PFSK-1 (cell line): ENCODE measurements at regions not wholly inside any gene's neighbourhood (a gene's known extent, or its start where the extent isn't known, plus 50 kb on each side); places are given as distances from the start of the nearest gene placed in this dataset.

Experiments
- FOXP2 ChIP-seq: optimal IDR thresholded peaks from 2 replicates; pipeline ENCODE3; 2011; ENCODE audit warnings: borderline replicate concordance, control low read depth, inconsistent platforms; ENCODE audit not compliant: insufficient read depth; ENCODE audit errors: extremely low read length, extremely low read depth
- POLR2AphosphoS5 ChIP-seq: IDR thresholded peaks from 2 replicates; pipeline ENCODE4 v1.6.1; 2012; ENCODE audit warnings: low read depth, mild to moderate bottlenecking, control low read depth, low read length, moderate library complexity
- SIN3A ChIP-seq: IDR thresholded peaks from 2 replicates; pipeline ENCODE4 v1.6.1; 2012; ENCODE audit warnings: mild to moderate bottlenecking, low read length, moderate library complexity, borderline replicate concordance; ENCODE audit not compliant: insufficient read depth
- TAF1 ChIP-seq: IDR thresholded peaks from 2 replicates; pipeline ENCODE4 v1.6.1; 2012; ENCODE audit warnings: low read length, control low read depth, borderline replicate concordance; ENCODE audit not compliant: insufficient read depth
- TF ChIP-seq, protein P1 (sequence below), 2 experiments: IDR thresholded peaks; 2 replicates each; pipeline versions ENCODE4 v1.6.1 to v1.8.0; 2011 to 2012; ENCODE audit warnings: low read depth in 2 of 2, low read length in 2 of 2, control low read depth in 1 of 2, inconsistent platforms in 1 of 2, mild to moderate bottlenecking in 1 of 2, moderate library complexity in 1 of 2; ENCODE audit not compliant: insufficient read depth in 1 of 2

- TF ChIP-seq FOXP2 (no peak), TAF1 (no peak), SIN3A (no peak), POLR2AphosphoS5 (no peak)
- TF ChIP-seq, protein P1, sequence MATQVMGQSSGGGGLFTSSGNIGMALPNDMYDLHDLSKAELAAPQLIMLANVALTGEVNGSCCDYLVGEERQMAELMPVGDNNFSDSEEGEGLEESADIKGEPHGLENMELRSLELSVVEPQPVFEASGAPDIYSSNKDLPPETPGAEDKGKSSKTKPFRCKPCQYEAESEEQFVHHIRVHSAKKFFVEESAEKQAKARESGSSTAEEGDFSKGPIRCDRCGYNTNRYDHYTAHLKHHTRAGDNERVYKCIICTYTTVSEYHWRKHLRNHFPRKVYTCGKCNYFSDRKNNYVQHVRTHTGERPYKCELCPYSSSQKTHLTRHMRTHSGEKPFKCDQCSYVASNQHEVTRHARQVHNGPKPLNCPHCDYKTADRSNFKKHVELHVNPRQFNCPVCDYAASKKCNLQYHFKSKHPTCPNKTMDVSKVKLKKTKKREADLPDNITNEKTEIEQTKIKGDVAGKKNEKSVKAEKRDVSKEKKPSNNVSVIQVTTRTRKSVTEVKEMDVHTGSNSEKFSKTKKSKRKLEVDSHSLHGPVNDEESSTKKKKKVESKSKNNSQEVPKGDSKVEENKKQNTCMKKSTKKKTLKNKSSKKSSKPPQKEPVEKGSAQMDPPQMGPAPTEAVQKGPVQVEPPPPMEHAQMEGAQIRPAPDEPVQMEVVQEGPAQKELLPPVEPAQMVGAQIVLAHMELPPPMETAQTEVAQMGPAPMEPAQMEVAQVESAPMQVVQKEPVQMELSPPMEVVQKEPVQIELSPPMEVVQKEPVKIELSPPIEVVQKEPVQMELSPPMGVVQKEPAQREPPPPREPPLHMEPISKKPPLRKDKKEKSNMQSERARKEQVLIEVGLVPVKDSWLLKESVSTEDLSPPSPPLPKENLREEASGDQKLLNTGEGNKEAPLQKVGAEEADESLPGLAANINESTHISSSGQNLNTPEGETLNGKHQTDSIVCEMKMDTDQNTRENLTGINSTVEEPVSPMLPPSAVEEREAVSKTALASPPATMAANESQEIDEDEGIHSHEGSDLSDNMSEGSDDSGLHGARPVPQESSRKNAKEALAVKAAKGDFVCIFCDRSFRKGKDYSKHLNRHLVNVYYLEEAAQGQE (IDR thresholded peaks at IDR 0.05; ENCODE audit: insufficient read depth in 1 of 2, low read depth in 2 of 2, low read length in 2 of 2) = no peak
Measured at GRCh38 chr3:64917914-64918453, 230.2 kb upstream of the ADAMTS9 start.

DNA sequence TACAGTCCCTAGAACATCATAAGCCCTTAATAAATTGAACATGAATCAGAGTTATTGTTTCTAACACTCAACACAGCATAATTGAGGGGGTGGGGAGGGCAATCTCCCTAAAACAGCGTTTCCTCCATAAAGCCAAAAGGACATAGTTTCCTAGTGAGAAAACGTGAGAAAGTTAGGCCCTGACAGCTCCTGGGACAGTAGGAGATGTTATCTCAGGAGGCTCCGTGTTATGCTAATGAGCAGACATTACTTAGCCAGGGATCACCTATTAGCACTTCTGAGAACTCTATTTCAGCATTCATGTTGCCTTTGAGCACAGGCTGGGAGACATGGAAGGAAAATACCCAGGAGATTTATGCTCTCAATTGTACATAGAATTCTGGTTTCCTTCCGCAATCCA, 229.1 kb upstream of the ADAMTS9 start:
- no peak for TF ChIP-seq FOXP2
- TF ChIP-seq TAF1 = no peak
- TF ChIP-seq POLR2AphosphoS5 = no peak
- TF ChIP-seq, protein P1 (IDR thresholded peaks at IDR 0.05; ENCODE audit: insufficient read depth in 1 of 2, low read depth in 2 of 2, low read length in 2 of 2) = no peak
- no peak for TF ChIP-seq SIN3A

DNA sequence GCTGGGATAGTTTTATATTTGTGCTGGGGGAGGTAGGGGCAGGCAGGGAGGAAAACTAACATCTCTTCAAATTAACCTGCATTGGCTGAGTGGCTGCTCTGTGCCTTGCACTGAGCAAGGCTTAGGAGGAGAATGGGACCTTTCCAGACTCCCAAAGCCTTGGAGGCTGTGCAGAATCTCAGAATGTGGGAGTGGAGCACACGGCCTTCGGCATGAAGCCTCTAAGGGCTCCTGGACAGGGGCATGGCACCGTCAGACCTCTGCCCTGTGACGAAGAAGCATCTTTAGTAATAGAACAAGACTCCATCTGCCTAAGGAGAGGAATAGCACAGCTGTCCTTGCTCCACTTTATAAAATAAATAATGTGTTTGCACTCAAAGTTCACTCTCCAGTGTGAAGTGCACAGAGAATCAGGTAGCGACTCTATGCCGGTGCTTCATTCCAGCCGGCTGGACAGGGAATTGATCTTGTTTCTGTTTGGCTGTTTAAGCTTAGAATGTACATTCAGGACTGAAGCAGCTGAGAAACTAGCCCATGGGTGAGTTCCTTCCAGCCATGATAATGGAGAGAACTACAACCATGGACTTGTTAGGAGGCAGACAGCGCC, 228.5 kb upstream of the ADAMTS9 start:
- TF ChIP-seq, protein P1 (IDR thresholded peaks at IDR 0.05; ENCODE audit: insufficient read depth in 1 of 2, low read depth in 2 of 2, low read length in 2 of 2) = no peak
- TF ChIP-seq SIN3A (no peak), TAF1 (no peak), POLR2AphosphoS5 (no peak), FOXP2 (no peak)

DNA sequence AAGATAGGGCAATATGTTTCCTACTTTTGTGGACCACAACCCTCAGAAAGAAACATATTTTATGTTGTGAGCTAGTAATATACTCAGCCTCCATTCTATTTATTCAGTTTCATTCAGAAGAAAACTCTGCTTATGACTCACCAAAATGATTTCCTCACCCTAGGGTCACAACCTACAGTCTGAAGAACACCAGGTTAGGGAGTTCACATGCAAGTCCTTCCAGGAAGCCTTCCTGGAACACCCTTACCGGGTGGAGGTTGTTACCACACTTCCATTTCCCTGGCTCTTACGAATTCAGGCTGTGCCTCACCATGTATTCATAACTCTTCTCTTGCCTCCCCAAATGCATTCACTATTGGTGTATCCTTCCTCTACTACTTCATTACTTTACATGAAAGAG, 228.0 kb upstream of the ADAMTS9 start:
- TF ChIP-seq POLR2AphosphoS5 (no peak), TAF1 (no peak), FOXP2 (no peak), SIN3A (no peak)
- TF ChIP-seq, protein P1 (IDR thresholded peaks at IDR 0.05; ENCODE audit: insufficient read depth in 1 of 2, low read depth in 2 of 2, low read length in 2 of 2) = 0 out of 4 replicates have a peak, but pooled peaks of 1 of the 2 experiments have one; percentile 11

GRCh38 chr3:64913515-64913914, 225.7 kb upstream of the ADAMTS9 start:
- TF ChIP-seq FOXP2 = no peak
- TF ChIP-seq SIN3A = no peak
- TF ChIP-seq TAF1 = no peak
- TF ChIP-seq POLR2AphosphoS5 = no peak
- TF ChIP-seq, protein P1 (IDR thresholded peaks at IDR 0.05; ENCODE audit: insufficient read depth in 1 of 2, low read depth in 2 of 2, low read length in 2 of 2) = no peak
